ENCODE measurements at regions not wholly inside any gene's neighbourhood (a gene's known extent, or its start where the extent isn't known, plus 50 kb on each side); places are given as distances from the start of the nearest gene placed in this dataset.
"Not testable (repeated sequence)": the region's sequence is repeated elsewhere in the genome, so short reads cannot be mapped to it uniquely, and the experiment has no call there.

GRCh38 chr3:26108846-26109489 is 319.1 kb downstream of the OXSM start:
- DNase-seq (ENCODE audit: extremely low read depth in 1 of 2, low read depth in 1 of 2), result no peak

- DNase-seq (ENCODE audit: extremely low read depth in 1 of 2, low read depth in 1 of 2), result no peak
These were observed 325.0 kb downstream of the OXSM start for GRCh38 chr3:26114851-26115250.

- no peak for DNase-seq (ENCODE audit: extremely low read depth in 1 of 2, low read depth in 1 of 2)
These were observed 328.3 kb downstream of the OXSM start for GRCh38 chr3:26118165-26118564.

GRCh38 chr3:26132942-26133341 is 343.1 kb downstream of the OXSM start:
- DNase-seq (ENCODE audit: extremely low read depth in 1 of 2, low read depth in 1 of 2), result no peak

- no peak for DNase-seq (ENCODE audit: extremely low read depth in 1 of 2, low read depth in 1 of 2)
These were observed 351.4 kb downstream of the OXSM start for GRCh38 chr3:26141296-26141695.

GRCh38 chr3:26145769-26146168 is 355.9 kb downstream of the OXSM start:
- no peak for DNase-seq (ENCODE audit: extremely low read depth in 1 of 2, low read depth in 1 of 2)

- not testable (repeated sequence) for DNase-seq (ENCODE audit: extremely low read depth in 1 of 2, low read depth in 1 of 2)
These were observed 367.5 kb downstream of the OXSM start for GRCh38 chr3:26157428-26157827.

GRCh38 chr3:26171006-26171405 is 381.1 kb downstream of the OXSM start:
- DNase-seq (ENCODE audit: extremely low read depth in 1 of 2, low read depth in 1 of 2), result no peak

- no peak for DNase-seq (ENCODE audit: extremely low read depth in 1 of 2, low read depth in 1 of 2)
These were observed 401.7 kb downstream of the OXSM start for GRCh38 chr3:26191556-26191955.

- DNase-seq (ENCODE audit: extremely low read depth in 1 of 2, low read depth in 1 of 2), result no peak
These were observed 403.7 kb downstream of the OXSM start for GRCh38 chr3:26193558-26193957.

GRCh38 chr3:26196781-26197180 is 406.9 kb downstream of the OXSM start:
- no peak for DNase-seq (ENCODE audit: extremely low read depth in 1 of 2, low read depth in 1 of 2)

- DNase-seq (ENCODE audit: extremely low read depth in 1 of 2, low read depth in 1 of 2), result no peak
These were observed 408.7 kb downstream of the OXSM start for GRCh38 chr3:26198609-26199008.

GRCh38 chr3:26202169-26202568 is 412.3 kb downstream of the OXSM start:
- DNase-seq (ENCODE audit: extremely low read depth in 1 of 2, low read depth in 1 of 2), result no peak

GRCh38 chr3:26205475-26205874 is 415.6 kb downstream of the OXSM start:
- DNase-seq (ENCODE audit: extremely low read depth in 1 of 2, low read depth in 1 of 2), result no peak

- DNase-seq (ENCODE audit: extremely low read depth in 1 of 2, low read depth in 1 of 2), result no peak
These were observed 414.4 kb upstream of the LRRC3B start for GRCh38 chr3:26208201-26208600.

- DNase-seq (ENCODE audit: extremely low read depth in 1 of 2, low read depth in 1 of 2), result no peak
These were observed 392.8 kb upstream of the LRRC3B start for GRCh38 chr3:26229801-26230200.

- DNase-seq (ENCODE audit: extremely low read depth in 1 of 2, low read depth in 1 of 2), result no peak
These were observed 389.2 kb upstream of the LRRC3B start for GRCh38 chr3:26233374-26233773.

- no peak for DNase-seq (ENCODE audit: extremely low read depth in 1 of 2, low read depth in 1 of 2)
These were observed 386.0 kb upstream of the LRRC3B start for GRCh38 chr3:26236531-26236930.

GRCh38 chr3:26237036-26237682 is 385.4 kb upstream of the LRRC3B start:
- no peak for DNase-seq (ENCODE audit: extremely low read depth in 1 of 2, low read depth in 1 of 2)

- DNase-seq (ENCODE audit: extremely low read depth in 1 of 2, low read depth in 1 of 2), result not testable (repeated sequence)
These were observed 378.0 kb upstream of the LRRC3B start for GRCh38 chr3:26244586-26244985.

- DNase-seq (ENCODE audit: extremely low read depth in 1 of 2, low read depth in 1 of 2), result no peak
These were observed 377.3 kb upstream of the LRRC3B start for GRCh38 chr3:26245236-26245635.

GRCh38 chr3:26246901-26247300 is 375.7 kb upstream of the LRRC3B start:
- no peak for DNase-seq (ENCODE audit: extremely low read depth in 1 of 2, low read depth in 1 of 2)

GRCh38 chr3:26247712-26248111 is 374.9 kb upstream of the LRRC3B start:
- DNase-seq (ENCODE audit: extremely low read depth in 1 of 2, low read depth in 1 of 2), result no peak
